GM12878 (cell line): ENCODE measurements at regions not wholly inside any gene's neighbourhood (a gene's known extent, or its start where the extent isn't known, plus 50 kb on each side); places are given as distances from the start of the nearest gene placed in this dataset.

Source experiments
- CBFB ChIP-seq: IDR thresholded peaks from 2 replicates; pipeline ENCODE4 v1.6.1; 2016; ENCODE audit warnings: antibody characterized with exemption, low read depth
- HDAC6 ChIP-seq: fragments of 200-600 bp; sonication (generic); IDR thresholded peaks from one replicate; pipeline ENCODE4 v1.8.0; 2017; ENCODE audit warnings: antibody characterized with exemption; ENCODE audit not compliant: unreplicated experiment
- REST ChIP-seq: IDR thresholded peaks from 2 replicates; pipeline ENCODE4 v1.6.1; 2012; ENCODE audit warnings: mild to moderate bottlenecking, low read depth, low read length

DNA sequence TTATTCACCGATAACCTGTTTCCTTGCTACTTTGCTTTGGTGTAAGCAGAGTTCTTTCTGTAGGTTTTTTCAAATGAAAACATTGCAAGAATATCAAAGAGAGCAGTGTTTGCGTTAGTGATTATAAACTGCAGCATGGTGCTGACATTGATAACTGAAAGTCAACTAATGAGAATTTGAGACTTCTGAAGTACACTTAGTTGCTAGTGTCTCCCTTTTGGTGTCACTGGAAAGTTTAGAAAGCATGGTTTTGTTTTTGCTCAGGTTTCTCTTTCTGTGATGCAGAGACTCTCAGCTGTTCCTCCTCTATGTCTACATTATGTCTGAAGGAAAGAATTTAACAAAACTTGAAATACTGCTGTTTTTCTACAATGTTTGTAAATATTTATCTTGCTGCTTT lies 80.2 kb upstream of the ZNF169 start:
- TF ChIP-seq REST (no peak), CBFB (no peak), HDAC6 (no peak)
